ENCODE measurements at regions not wholly inside any gene's neighbourhood (a gene's known extent, or its start where the extent isn't known, plus 50 kb on each side); places are given as distances from the start of the nearest gene placed in this dataset.

- WGBS, 2 experiments (ENCODE audit: extremely low coverage in 2 of 2, insufficient read length in 1 of 2) = 4% methylated on average over 4 of the region's 9 CpGs; no CpG with 5 or more reads in 1 of the 2 experiments
Observed at GRCh38 chr9:75378036-75378435, 289.7 kb downstream of the OSTF1 start.

More at GRCh38 chr9:75378036-75378435, 289.7 kb downstream of the OSTF1 start:
- TF ChIP-seq MXI1 (IDR thresholded peaks at IDR 0.05; ENCODE audit: borderline replicate concordance, low read depth, low read length) (no peak), USF2 (IDR thresholded peaks at IDR 0.05; ENCODE audit: low read depth, low read length) (no peak), FOS (IDR thresholded peaks at IDR 0.05; ENCODE audit: low read depth, low read length) (no peak)
- no peak overlapping the region for H4K5ac ChIP-seq (ENCODE audit: low read depth, low read length)
- intact Hi-C loops (cut with micrococcal nuclease) (no loop called here), in situ Hi-C loops (cut with MboI; ENCODE audit: low sequenced_read_pairs) (no loop called here), dilution Hi-C loops (cut with HindIII; ENCODE audit: low sequenced_read_pairs, unreplicated experiment) (no loop called here)
- no peak overlapping the region for H3K23ac ChIP-seq (ENCODE audit: low read depth, low read length)
- no peak overlapping the region for H3K4me2 ChIP-seq (ENCODE audit: low read depth, low read length)
- H2BK5ac ChIP-seq (ENCODE audit: low read depth, low read length, poor library complexity, severe bottlenecking) = no peak overlapping the region
- H3K4me3 ChIP-seq (ENCODE audit: insufficient read depth, low read depth, low read length) = no peak overlapping the region
- no peak for DNase-seq
- H3K9ac ChIP-seq (ENCODE audit: low read depth, low read length) = no peak overlapping the region
- no peaks in the 10 kb centered on the region for H3K79me1 ChIP-seq (ENCODE audit: low read depth in 1 of 2, low read length in 2 of 2)
- no peak overlapping the region for H3K4ac ChIP-seq (ENCODE audit: low read depth, low read length)
- POLR2A ChIA-PET (ENCODE audit: unreplicated experiment) = no interaction called here
- H3K4me1 ChIP-seq (ENCODE audit: control insufficient read depth, insufficient read depth, low read length) = no peaks in the 10 kb centered on the region
- no peak overlapping the region for H2AK9ac ChIP-seq (replicated peaks; ENCODE audit: low read depth, low read length, poor library complexity)
- no peak overlapping the region for H2BK120ac ChIP-seq (ENCODE audit: low read depth, low read length)
- CTCF ChIA-PET = no interaction called here
- H2AK5ac ChIP-seq (ENCODE audit: low read depth, low read length) = no peak overlapping the region
- H3K36me3 ChIP-seq (ENCODE audit: control insufficient read depth, insufficient read depth, low read length) = no peaks in the 10 kb centered on the region
- no peaks in the 10 kb centered on the region for H4K20me1 ChIP-seq (ENCODE audit: insufficient read depth, low read length)
- H3K18ac ChIP-seq (ENCODE audit: low read depth, low read length) = no peak overlapping the region
- H4K8ac ChIP-seq (ENCODE audit: low read depth in 2 of 2, low read length in 2 of 2) = no peak overlapping the region
- H3K27me3 ChIP-seq (ENCODE audit: control insufficient read depth, insufficient read depth, low read length) = no peaks in the 10 kb centered on the region
- H3K14ac ChIP-seq (replicated peaks; ENCODE audit: low read depth, low read length) = no peak overlapping the region
- H3K9me3 ChIP-seq (ENCODE audit: control insufficient read depth, insufficient read depth, low read length) = peaks cover 4% of the 10 kb centered on the region; the same call in 1 of the 2 replicates
- H3K56ac ChIP-seq (ENCODE audit: extremely low read depth, insufficient read depth, low read length) = no peak overlapping the region
- no peak overlapping the region for H2BK15ac ChIP-seq (ENCODE audit: low read depth, low read length)
- H3K27ac ChIP-seq (ENCODE audit: insufficient read depth, low read length) = no peak overlapping the region
- no peaks in the 10 kb centered on the region for H3K9me1 ChIP-seq (ENCODE audit: insufficient read depth, low read length)
- no peak for ATAC-seq (ENCODE audit: low read depth)
- no TSS peak for BruUV-seq (replicated peaks)
- H2BK20ac ChIP-seq (ENCODE audit: low read depth, low read length) = no peak overlapping the region
- no peak overlapping the region for H4K91ac ChIP-seq (ENCODE audit: insufficient read depth, low read depth, low read length)
- H2AFZ ChIP-seq (replicated peaks; ENCODE audit: low read length, poor library complexity) = no peak overlapping the region
